NCI-H1105 treated with DMSO at 0.1 percent for 48 hours (cell line): ENCODE measurements at regions not wholly inside any gene's neighbourhood (a gene's known extent, or its start where the extent isn't known, plus 50 kb on each side); places are given as distances from the start of the nearest gene placed in this dataset.
"Not testable (repeated sequence)": the region's sequence is repeated elsewhere in the genome, so short reads cannot be mapped to it uniquely, and the experiment has no call there.

Experiments
- DNase-seq: peaks from one replicate; lab custom pipeline; 2025; lab: John Stamatoyannopoulos, UW

GRCh38 chr10:9515922-9516321 lies 1461.4 kb downstream of the GATA3 start:
- DNase-seq: no peak

DNA sequence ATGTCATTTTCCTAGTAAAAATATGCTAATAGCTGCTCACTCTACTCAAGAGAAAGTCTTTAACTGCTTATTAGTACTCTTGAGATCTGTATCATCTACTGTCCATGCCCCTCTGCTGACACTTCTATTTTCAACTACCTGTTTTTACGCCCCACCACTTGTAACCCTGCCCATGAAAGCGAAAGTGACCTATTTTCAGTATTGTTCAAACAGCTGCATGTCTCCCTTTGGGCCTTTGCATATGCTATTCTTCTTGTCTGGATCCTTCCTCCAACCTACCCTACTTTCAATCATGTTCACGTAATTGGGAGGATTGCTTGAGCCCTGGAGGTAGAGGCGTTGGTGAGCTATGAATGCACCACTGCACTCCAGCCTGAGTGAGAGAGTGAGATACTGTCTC lies 1481.3 kb downstream of the GATA3 start:
- no peak for DNase-seq

DNA sequence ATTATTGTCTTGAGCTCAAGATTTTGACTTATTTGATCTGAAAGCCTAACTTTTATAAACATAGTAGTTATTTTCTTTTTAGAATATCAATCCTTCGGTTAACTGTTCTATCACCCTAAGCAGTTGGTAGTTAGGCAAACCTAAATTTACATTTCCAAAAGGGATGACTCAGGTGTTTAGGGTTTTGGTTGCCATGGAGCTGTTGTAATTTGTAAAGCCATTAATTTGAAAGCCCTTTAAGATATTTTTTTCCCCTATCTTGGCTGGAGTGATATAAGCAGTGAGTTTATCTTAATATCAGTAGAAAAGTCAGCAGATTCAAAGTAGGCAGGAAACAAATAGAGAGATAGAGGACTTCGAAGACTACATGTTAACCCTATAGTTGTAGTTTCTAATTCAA lies 1472.6 kb upstream of the CELF2 start:
- DNase-seq: no peak

DNA sequence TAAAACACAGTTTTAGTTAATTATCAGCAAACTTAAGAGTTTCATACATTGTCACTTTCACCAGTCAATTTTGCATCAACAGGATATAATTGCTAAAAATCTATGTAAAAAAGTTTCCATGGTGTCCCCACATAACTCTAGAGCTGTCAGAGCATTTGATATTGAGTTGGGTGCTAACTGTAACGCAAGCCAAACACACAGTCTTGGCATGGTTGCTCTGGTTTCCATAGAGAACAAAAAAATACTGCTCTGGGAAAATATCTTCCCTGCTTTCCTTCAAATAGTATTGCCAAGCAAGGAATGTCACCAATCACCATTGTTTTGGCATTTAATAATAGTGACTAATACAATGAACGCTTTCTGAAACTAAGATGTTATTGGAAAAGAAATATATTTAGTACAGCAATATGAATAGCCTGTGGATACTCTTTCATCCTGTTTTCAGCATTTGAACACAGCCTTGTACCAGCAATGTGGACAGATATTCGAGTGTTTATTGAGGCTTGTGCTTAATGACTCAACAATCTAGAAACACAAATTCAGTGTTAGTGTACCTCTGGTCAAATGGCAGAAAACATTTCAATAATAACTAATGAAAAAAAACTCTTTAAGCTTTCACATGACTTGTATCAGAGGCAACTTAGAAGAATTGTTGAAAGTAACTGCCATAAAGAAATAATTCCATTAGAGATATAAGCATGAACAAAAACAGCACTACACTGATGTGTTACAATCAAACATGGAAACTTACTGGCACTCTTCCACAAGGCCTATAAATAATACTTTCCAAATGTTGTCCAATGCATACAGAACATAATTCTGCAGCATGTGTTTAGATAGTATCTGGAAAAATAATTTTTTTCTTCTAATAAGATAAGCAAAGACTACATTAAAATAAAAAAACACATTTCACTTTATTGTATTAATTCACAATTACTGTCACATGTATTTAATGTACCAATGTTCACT lies 1469.5 kb upstream of the CELF2 start:
- no peak for DNase-seq

- no peak for DNase-seq
Observed at GRCh38 chr10:9550810-9551209, 1466.9 kb upstream of the CELF2 start.

GRCh38 chr10:9554321-9554720 lies 1463.4 kb upstream of the CELF2 start:
- DNase-seq: no peak

- DNase-seq: no peak
Observed at GRCh38 chr10:9560976-9561375, 1456.7 kb upstream of the CELF2 start.

DNA sequence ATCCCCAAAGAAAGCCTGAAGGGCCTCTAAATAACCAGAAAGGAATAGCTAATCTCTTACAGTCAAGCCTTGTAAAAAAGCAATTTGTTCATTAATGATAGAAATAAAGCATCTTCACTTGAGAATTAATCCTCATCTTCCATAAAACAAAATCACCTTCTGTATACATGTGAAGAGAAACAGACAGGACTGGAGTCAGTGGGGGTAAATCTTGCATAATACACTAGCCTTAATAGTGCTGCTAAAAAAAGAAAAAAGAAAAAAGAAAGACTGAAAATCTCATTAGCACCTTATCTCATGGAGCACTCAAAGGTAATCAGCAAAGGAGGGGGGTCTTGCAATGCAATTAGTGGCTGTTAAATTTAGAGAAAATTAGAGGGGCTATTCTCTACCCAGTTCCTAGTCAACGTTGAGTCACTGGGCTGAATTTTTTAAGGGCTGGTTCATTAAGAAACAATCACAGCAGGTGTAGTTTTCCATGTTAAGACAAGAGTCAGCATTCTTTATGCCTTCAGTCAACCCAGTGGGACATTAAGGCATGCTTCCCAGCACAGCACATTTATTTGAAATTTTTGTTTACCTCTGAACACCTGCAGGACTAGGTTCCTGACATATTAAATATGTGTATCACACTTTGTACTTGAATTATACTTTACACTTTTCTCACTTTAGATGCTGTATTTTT lies 1455.7 kb upstream of the CELF2 start:
- no peak for DNase-seq

DNA sequence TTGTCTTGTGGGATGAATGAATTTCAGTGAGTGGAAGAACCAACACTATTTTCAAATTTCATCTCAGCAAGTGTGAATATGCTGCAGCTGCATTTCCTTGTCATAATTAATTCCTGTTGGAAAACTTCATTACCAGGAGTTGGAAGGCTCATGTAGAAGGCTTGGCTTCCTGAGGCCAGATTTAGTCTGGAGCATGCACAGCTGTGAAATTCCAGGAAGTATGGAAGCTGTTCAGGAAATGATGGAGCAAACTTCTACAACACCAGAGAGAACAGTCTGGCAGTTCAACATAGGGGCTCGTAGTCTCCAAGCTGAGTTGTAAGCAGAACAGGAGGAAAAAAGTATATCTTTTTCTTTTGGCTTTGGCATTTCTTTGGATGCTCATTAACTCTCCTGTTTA lies 1439.9 kb upstream of the CELF2 start:
- no peak for DNase-seq

DNA sequence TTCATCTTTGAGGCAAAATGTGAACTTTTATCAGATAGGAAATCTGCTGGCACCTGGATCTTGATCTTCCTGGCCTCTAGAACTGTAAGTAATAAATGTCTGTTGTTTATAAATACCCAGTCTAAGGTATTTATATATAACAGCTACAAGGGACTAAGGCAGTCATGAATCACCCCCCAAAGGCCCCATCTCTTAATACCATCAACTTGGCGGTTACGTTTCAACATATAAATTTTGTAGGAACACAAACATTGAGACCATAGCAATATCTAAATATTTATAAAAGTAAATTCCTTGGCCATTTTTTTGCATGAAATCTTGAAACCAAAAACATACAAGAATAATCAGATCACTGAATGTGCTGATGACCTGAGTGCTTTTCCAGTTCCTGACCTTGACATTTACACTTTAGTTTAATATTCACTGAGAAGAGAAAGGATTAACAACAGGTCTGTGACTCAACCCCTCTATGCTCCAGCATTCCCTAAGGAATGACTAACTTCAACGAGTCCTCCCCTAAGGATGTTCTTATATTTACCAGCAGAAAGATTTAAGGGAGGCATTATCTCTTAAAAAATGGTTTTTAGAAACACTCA lies 1438.5 kb upstream of the CELF2 start:
- no peak for DNase-seq

DNA sequence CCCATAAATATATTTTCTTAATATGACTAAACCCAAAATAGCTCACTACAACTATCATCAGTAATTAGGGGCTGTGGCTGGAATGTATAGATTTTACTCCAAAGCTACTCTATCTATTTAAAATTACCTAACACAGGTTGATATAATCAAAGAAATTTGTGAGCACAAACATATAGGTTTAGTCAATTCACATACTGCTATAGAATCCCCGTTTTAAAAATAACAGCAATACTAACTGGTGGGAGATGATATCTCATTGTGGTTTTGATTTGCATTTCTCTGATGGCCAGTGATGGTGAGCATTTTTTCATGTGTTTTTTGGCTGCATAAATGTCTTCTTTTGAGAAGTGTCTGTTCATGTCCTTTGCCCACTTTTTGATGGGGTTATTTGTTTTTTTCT lies 1434.9 kb upstream of the CELF2 start:
- not testable (repeated sequence) for DNase-seq

GRCh38 chr10:9596368-9596920 lies 1421.2 kb upstream of the CELF2 start:
- DNase-seq: no peak

GRCh38 chr10:9602998-9603397 lies 1414.7 kb upstream of the CELF2 start:
- no peak for DNase-seq

DNA sequence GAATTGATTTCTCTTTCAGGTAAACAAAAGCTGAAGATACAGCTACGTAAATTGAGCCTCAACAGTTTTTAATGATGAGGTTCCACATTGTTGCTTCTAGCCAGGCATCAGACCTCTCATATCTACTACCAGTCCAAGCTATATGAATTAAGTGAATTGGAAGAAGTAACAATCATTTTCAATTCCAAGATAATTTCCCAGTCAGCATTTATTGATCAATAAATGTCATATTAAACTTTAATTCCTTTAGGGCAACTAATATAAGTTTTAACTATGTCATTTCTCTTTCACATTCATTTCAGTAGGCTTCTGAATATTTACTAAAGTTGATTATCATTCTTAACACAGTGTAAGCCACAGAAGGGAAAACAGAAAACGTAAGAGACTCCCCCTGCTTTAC lies 1413.7 kb upstream of the CELF2 start:
- no peak for DNase-seq

- no peak for DNase-seq
Observed at GRCh38 chr10:9605231-9605630, 1412.4 kb upstream of the CELF2 start.

GRCh38 chr10:9608602-9609001 lies 1409.1 kb upstream of the CELF2 start:
- no peak for DNase-seq

GRCh38 chr10:9613338-9614075 lies 1404.2 kb upstream of the CELF2 start:
- no peak for DNase-seq

DNA sequence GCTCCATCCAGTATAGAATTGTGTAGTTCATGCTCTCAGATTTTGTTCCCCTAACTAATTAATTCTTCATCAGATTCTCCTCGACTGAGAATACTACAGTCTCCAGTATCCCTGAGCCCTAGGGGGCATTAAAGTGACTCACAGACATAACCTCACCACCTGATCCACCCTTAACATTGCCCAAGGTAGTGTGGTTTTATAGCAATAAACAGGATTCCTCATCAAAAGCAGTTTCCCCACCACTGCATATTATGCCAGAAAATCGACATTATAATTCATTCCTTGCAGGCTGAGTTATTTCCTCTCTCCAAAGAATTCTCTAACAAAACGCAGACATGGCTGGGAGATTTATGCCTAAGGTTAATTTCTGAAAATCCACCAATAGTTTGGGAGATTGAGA lies 1402.5 kb upstream of the CELF2 start:
- DNase-seq: no peak

- no peak for DNase-seq
Observed at GRCh38 chr10:9621216-9621615, 1396.5 kb upstream of the CELF2 start.

DNA sequence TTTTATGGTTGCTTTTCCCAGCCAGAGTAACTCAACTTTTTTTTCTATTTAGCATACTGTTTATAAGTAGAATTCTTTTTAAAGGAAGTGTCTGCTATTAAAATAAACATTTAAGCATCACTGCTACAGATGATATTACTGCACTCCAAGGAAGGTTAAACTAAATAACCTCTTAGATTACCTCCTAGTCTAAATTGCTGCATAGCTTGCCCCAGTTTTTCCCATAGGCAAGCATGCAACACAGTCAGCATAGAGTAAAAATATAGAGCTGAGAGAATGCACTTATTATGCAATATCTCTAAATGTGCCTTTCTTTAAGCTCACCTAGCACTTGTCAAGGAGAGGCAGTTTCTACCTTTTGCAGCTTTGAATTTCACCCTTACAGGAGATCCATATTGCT lies 1392.4 kb upstream of the CELF2 start:
- no peak for DNase-seq

- no peak for DNase-seq
Observed at GRCh38 chr10:9634466-9634865, 1383.2 kb upstream of the CELF2 start.

- no peak for DNase-seq
Observed at GRCh38 chr10:9635691-9636090, 1382.0 kb upstream of the CELF2 start.
